ENCODE measurements at regions not wholly inside any gene's neighbourhood (a gene's known extent, or its start where the extent isn't known, plus 50 kb on each side); places are given as distances from the start of the nearest gene placed in this dataset.

DNA sequence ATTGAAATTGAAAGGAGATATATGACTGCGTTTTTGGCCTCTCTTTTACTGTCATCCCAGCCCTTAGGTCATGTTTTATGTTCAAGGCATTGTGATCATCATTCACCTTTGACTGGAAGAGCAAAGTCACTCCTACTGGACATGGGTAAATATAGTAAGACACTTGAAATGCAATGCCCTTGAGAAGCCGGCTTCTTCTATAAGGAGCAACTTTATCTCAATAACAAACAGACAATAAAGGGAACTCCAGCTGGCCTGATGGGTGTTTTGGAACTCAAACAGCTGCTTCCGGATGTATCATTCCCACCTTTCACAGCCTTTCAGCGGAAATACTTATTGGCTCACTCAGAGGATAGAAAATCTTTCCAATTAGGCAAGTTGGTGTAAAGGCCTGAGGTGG lies 65.1 kb upstream of the C4orf54 start:
- no peaks in the 10 kb centered on the region for H3K36me3 Mint-ChIP-seq (ENCODE audit: low read depth)
- no peak for TF ChIP-seq CTCF (IDR thresholded peaks at IDR 0.05)
- H3K4me3 Mint-ChIP-seq, result no peak overlapping the region
- no peak overlapping the region for H3K27ac Mint-ChIP-seq
- peaks cover 1% of the 10 kb centered on the region; the same call in 1 of the 2 replicates for H3K27me3 Mint-ChIP-seq (ENCODE audit: insufficient read depth)
- DNase-seq, result no peak
- H3K9me3 Mint-ChIP-seq, result no peaks in the 10 kb centered on the region
- no peaks in the 10 kb centered on the region for H3K4me1 Mint-ChIP-seq (ENCODE audit: low read depth)

GRCh38 chr4:99722006-99722405 lies 64.4 kb upstream of the C4orf54 start:
- H3K4me3 Mint-ChIP-seq, result no peak overlapping the region
- no peaks in the 10 kb centered on the region for H3K4me1 Mint-ChIP-seq (ENCODE audit: low read depth)
- peaks cover 1% of the 10 kb centered on the region; the same call in 1 of the 2 replicates for H3K27me3 Mint-ChIP-seq (ENCODE audit: insufficient read depth)
- H3K9me3 Mint-ChIP-seq, result no peaks in the 10 kb centered on the region
- H3K36me3 Mint-ChIP-seq (ENCODE audit: low read depth), result no peaks in the 10 kb centered on the region
- no peak for TF ChIP-seq CTCF (IDR thresholded peaks at IDR 0.05)
- no peak for DNase-seq
- no peak overlapping the region for H3K27ac Mint-ChIP-seq

DNA sequence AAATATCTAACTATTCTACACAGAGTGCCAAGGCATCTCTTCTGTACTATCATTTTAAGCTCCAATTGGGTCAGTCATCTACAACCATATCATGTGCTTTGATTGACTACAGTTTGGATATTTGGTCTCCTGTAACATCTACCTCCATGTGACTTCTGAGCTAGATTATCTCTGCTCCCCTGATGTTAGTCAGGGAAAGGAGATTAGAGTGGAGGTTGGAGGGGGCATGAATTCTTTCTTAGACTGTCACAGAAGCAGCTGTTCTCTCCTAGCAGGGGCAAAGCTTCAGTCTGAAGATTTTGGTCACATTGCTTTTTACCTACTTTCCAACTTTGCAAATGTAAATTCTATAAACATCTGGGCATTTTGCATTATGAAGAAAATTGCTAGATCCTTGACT lies 62.6 kb upstream of the C4orf54 start:
- Mint-ChIP-seq H3K4me1 (ENCODE audit: low read depth) (no peaks in the 10 kb centered on the region), H3K27me3 (ENCODE audit: insufficient read depth) (peaks cover 1% of the 10 kb centered on the region; the same call in 1 of the 2 replicates), H3K4me3 (no peak overlapping the region), H3K9me3 (no peaks in the 10 kb centered on the region), H3K27ac (no peak overlapping the region), H3K36me3 (ENCODE audit: low read depth) (no peaks in the 10 kb centered on the region)
- no peak for DNase-seq
- no peak for TF ChIP-seq CTCF (IDR thresholded peaks at IDR 0.05)

DNA sequence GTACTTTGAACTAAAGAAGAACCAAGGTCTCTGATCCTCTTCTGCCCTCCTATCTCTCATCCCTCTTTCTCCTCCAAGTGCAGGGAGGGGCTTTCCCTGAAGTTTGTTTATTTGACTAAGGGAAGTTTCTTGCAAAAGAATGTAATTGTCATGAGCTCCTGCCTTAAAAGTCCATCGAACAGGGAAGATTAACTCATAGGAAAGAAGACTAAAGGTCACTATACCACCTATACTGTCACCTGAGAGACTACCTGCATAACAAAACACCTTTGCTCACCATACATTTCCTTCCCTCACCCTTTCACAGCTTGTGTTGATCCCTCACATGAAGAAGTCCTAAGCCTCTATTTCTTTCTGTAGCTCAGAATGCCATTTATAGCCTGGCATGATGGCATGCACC lies 59.4 kb upstream of the C4orf54 start:
- no peaks in the 10 kb centered on the region for H3K36me3 Mint-ChIP-seq (ENCODE audit: low read depth)
- no peaks in the 10 kb centered on the region for H3K9me3 Mint-ChIP-seq
- no peaks in the 10 kb centered on the region for H3K4me1 Mint-ChIP-seq (ENCODE audit: low read depth)
- DNase-seq, result no peak
- TF ChIP-seq CTCF (IDR thresholded peaks at IDR 0.05), result no peak
- no peak overlapping the region for H3K4me3 Mint-ChIP-seq
- no peak overlapping the region for H3K27ac Mint-ChIP-seq
- H3K27me3 Mint-ChIP-seq (ENCODE audit: insufficient read depth), result peaks cover 1% of the 10 kb centered on the region; the same call in 1 of the 2 replicates

GRCh38 chr4:99715286-99715685 lies 57.7 kb upstream of the C4orf54 start:
- DNase-seq, result no peak
- H3K4me3 Mint-ChIP-seq, result no peak overlapping the region
- no peaks in the 10 kb centered on the region for H3K36me3 Mint-ChIP-seq (ENCODE audit: low read depth)
- H3K4me1 Mint-ChIP-seq (ENCODE audit: low read depth), result no peaks in the 10 kb centered on the region
- no peak overlapping the region for H3K27ac Mint-ChIP-seq
- H3K9me3 Mint-ChIP-seq, result no peaks in the 10 kb centered on the region
- peaks cover 1% of the 10 kb centered on the region; the same call in 1 of the 2 replicates for H3K27me3 Mint-ChIP-seq (ENCODE audit: insufficient read depth)
- no peak for TF ChIP-seq CTCF (IDR thresholded peaks at IDR 0.05)

- Mint-ChIP-seq H3K36me3 (ENCODE audit: low read depth) (no peaks in the 10 kb centered on the region), H3K9me3 (no peaks in the 10 kb centered on the region), H3K4me3 (no peak overlapping the region), H3K27me3 (ENCODE audit: insufficient read depth) (no peaks in the 10 kb centered on the region), H3K27ac (no peak overlapping the region), H3K4me1 (ENCODE audit: low read depth) (no peaks in the 10 kb centered on the region)
- no peak for TF ChIP-seq CTCF (IDR thresholded peaks at IDR 0.05)
- no peak for DNase-seq
Measured at GRCh38 chr4:99714179-99714578, 56.6 kb upstream of the C4orf54 start.

All from HFFc6 (cell line).